CD4-positive, alpha-beta memory T cell (primary cell): ENCODE measurements at regions not wholly inside any gene's neighbourhood (a gene's known extent, or its start where the extent isn't known, plus 50 kb on each side); places are given as distances from the start of the nearest gene placed in this dataset.

Experiments used
- CTCF ChIA-PET: fragments of 350-600 bp; sonication (Branson Sonifier 250); formaldehyde crosslinking; loops from one replicate; lab custom pipeline; 2021; ENCODE audit warnings: inconsistent platforms; ENCODE audit not compliant: partially characterized antibody; lab: Charles Lee
- POLR2A ChIA-PET: fragments of 350-600 bp; sonication (Branson Sonifier 250); formaldehyde crosslinking; loops from one replicate; lab custom pipeline; 2021; ENCODE audit not compliant: partially characterized antibody; lab: Charles Lee
- DNase-seq, 5 donors: peaks; one replicate each; pipeline versions ENCODE4 v3.0.0 to v3.0.0-alpha.2; 2020 to 2022; ENCODE audit warnings: mixed read lengths in 1 of 5
- H3K27ac ChIP-seq: one replicate; pipeline ENCODE4 v1.7.0; 2013; ENCODE audit warnings: low read depth, low read length
- H3K27me3 ChIP-seq: 2 replicates; pipeline ENCODE4 v1.7.0; 2013; ENCODE audit warnings: mild to moderate bottlenecking, low read length, moderate library complexity; ENCODE audit not compliant: insufficient read depth
- H3K36me3 ChIP-seq: 2 replicates; pipeline ENCODE4 v1.7.0; 2013; ENCODE audit warnings: mild to moderate bottlenecking, low read length, moderate library complexity; ENCODE audit not compliant: insufficient read depth
- H3K4me1 ChIP-seq: 2 replicates; pipeline ENCODE4 v1.7.0; 2013; ENCODE audit warnings: mild to moderate bottlenecking, low read length, moderate library complexity; ENCODE audit not compliant: insufficient read depth
- H3K4me3 ChIP-seq, 2 donors: one replicate each; pipeline ENCODE4 v1.7.0; 2013; ENCODE audit warnings: low read length in 2 of 2, mild to moderate bottlenecking in 1 of 2
- H3K9me3 ChIP-seq, 2 donors: one replicate each; pipeline ENCODE4 v1.7.0; 2013; ENCODE audit warnings: low read length in 2 of 2, control low read depth in 1 of 2; ENCODE audit not compliant: control insufficient read depth in 1 of 2
- H3K27ac Mint-ChIP-seq, 7 donors: one replicate each; pipeline ENCODE4 v1.8.0; 2020 to 2021; ENCODE audit warnings: mixed read lengths in 7 of 7, mild to moderate bottlenecking in 6 of 7, inconsistent platforms in 3 of 7, moderate library complexity in 3 of 7
- H3K27me3 Mint-ChIP-seq, 2 donors: one replicate each; pipeline ENCODE4 v1.8.0; 2020 to 2021; ENCODE audit warnings: mixed read lengths in 2 of 2
- H3K36me3 Mint-ChIP-seq, 2 donors: one replicate each; pipeline ENCODE4 v1.8.0; 2020 to 2021; ENCODE audit warnings: mixed read lengths in 2 of 2, inconsistent platforms in 1 of 2, mild to moderate bottlenecking in 1 of 2
- H3K4me1 Mint-ChIP-seq, 4 donors: one replicate each; pipeline ENCODE4 v1.8.0; 2020 to 2021; ENCODE audit warnings: mixed read lengths in 4 of 4, mild to moderate bottlenecking in 1 of 4
- H3K4me3 Mint-ChIP-seq, 8 donors: one replicate each; pipeline ENCODE4 v1.8.0; 2020 to 2021; ENCODE audit warnings: mixed read lengths in 8 of 8, mild to moderate bottlenecking in 7 of 8, moderate library complexity in 6 of 8, inconsistent platforms in 3 of 8
- H3K9me3 Mint-ChIP-seq, 8 donors: one replicate each; pipeline ENCODE4 v1.8.0; 2020 to 2021; ENCODE audit warnings: mixed read lengths in 8 of 8, mild to moderate bottlenecking in 5 of 8, inconsistent platforms in 3 of 8, moderate library complexity in 1 of 8
- intact Hi-C: fragments of 100-400 bp; cut with micrococcal nuclease; formaldehyde crosslinking; loops from one replicate; pipeline ENCODE4 v1.15.1; 2023

- H3K4me3 ChIP-seq: no peak overlapping the region
Measured at GRCh38 chr13:90105276-90105675, 1242.2 kb upstream of the MIR17HG start.

DNA sequence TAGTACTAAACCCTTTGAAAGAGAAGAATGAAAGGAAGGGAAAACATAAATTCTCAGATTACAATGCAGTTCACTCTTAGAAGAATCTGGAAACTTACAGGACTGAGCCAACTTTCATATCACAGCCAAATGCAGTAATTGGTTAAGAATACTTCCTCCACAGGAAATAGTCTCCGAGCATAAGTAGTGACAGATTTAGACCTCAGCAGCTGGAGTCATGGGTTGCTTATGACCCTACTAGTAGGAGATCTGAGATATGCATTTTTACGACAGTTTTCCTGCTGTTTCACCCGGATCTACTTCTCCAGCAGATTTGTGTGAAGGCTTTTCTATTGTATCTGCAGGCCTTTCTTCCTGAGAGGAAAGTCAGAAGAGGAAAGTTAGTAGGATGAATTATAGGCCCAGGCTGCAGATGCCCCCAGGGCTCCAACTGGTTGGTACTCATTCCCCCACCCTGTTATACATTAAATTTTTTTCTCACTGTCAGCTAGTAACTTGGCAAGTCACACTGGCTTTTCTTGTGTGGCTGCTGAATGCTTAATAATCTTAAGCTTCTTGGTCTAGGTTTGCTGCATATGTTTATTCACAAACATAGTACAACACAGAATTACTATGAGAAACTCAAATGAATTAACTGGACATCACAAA lies 1241.5 kb upstream of the MIR17HG start:
- H3K4me1 ChIP-seq: no peaks in the 10 kb centered on the region
- CTCF ChIA-PET: no interaction called here
- no peaks in the 10 kb centered on the region for H3K27me3 ChIP-seq
- no peaks in the 10 kb centered on the region for H3K36me3 ChIP-seq
- POLR2A ChIA-PET: no interaction called here
- peaks cover 3 to 32% (median 19%) of the 10 kb centered on the region in 8 donors for H3K9me3 Mint-ChIP-seq
- H3K27ac ChIP-seq: no peak overlapping the region
- DNase-seq: no peak
- H3K4me1 Mint-ChIP-seq: no peaks in the 10 kb centered on the region
- H3K27ac Mint-ChIP-seq: no peak overlapping the region
- H3K36me3 Mint-ChIP-seq: no peaks in the 10 kb centered on the region
- H3K27me3 Mint-ChIP-seq: no peaks in the 10 kb centered on the region
- no peak overlapping the region for H3K4me3 Mint-ChIP-seq
- H3K4me3 ChIP-seq: no peak overlapping the region
- no peaks in the 10 kb centered on the region for H3K9me3 ChIP-seq
- intact Hi-C loops: no loop called here

More at GRCh38 chr13:90105276-90105675, 1242.2 kb upstream of the MIR17HG start:
- POLR2A ChIA-PET: no interaction called here
- no peak overlapping the region for H3K27ac Mint-ChIP-seq
- H3K9me3 ChIP-seq: no peaks in the 10 kb centered on the region
- H3K4me3 Mint-ChIP-seq: no peak overlapping the region
- no peaks in the 10 kb centered on the region for H3K4me1 ChIP-seq
- H3K27me3 ChIP-seq: no peaks in the 10 kb centered on the region
- intact Hi-C loops: no loop called here
- no peaks in the 10 kb centered on the region for H3K27me3 Mint-ChIP-seq
- H3K9me3 Mint-ChIP-seq: peaks cover 3 to 30% (median 19%) of the 10 kb centered on the region in 8 donors
- CTCF ChIA-PET: no interaction called here
- H3K4me1 Mint-ChIP-seq: no peaks in the 10 kb centered on the region
- no peak for DNase-seq
- H3K36me3 ChIP-seq: no peaks in the 10 kb centered on the region
- H3K27ac ChIP-seq: no peak overlapping the region
- H3K36me3 Mint-ChIP-seq: no peaks in the 10 kb centered on the region

DNA sequence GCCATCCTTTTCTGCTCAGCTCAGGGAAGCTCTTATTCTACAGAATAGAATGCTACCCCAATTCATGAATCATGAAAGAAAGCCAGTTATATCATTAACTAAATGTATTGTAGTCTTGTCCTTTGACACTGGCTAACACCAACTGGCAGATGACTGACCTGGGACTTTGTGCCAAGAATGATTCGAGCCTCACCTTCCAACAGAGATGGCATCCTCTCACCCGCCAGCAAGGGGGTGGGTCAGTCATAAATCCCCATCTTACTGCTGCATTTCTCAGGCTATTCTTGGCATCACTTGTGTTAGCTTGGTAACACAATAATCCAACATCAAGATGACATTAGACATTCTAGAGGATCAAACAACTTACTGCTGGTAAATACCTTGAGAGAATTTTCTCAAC lies 1239.8 kb upstream of the MIR17HG start:
- CTCF ChIA-PET: no interaction called here
- no peak overlapping the region for H3K27ac ChIP-seq
- no peaks in the 10 kb centered on the region for H3K9me3 ChIP-seq
- Mint-ChIP-seq H3K4me1 (no peaks in the 10 kb centered on the region), H3K27ac (no peak overlapping the region), H3K36me3 (no peaks in the 10 kb centered on the region), H3K27me3 (no peaks in the 10 kb centered on the region), H3K9me3 (peaks cover 3 to 28% (median 18%) of the 10 kb centered on the region in 8 donors), H3K4me3 (no peak overlapping the region)
- intact Hi-C loops: no loop called here
- no peak overlapping the region for H3K4me3 ChIP-seq
- DNase-seq: no peak
- no peaks in the 10 kb centered on the region for H3K36me3 ChIP-seq
- H3K4me1 ChIP-seq: no peaks in the 10 kb centered on the region
- POLR2A ChIA-PET: no interaction called here
- no peaks in the 10 kb centered on the region for H3K27me3 ChIP-seq

DNA sequence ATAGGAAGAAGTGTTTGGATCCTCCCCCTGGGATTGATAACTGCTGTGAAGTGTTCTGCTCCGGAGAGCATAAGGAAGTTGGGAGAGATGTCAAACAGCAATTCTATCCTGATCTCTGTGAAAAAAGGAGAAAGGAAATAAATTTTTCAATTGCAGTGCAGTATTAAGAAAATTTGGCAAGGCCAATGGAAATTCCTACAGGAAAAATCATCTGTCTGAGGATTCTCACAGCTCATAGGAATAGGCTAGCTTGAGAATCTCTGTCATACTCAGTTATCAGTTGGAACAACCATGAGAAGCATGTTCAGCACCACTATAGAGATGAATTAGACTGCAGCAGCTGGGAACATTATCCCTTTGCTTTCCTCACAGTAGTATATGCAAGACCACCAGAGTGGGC lies 1238.9 kb upstream of the MIR17HG start:
- no peak overlapping the region for H3K4me3 ChIP-seq
- CTCF ChIA-PET: no interaction called here

GRCh38 chr13:90116121-90116520 lies 1231.4 kb upstream of the MIR17HG start:
- ChIA-PET CTCF (no interaction called here), POLR2A (no interaction called here)
- intact Hi-C loops: no loop called here
- Mint-ChIP-seq H3K36me3 (no peaks in the 10 kb centered on the region), H3K27ac (no peak overlapping the region), H3K4me3 (no peak overlapping the region), H3K27me3 (no peaks in the 10 kb centered on the region), H3K9me3 (peaks cover 4 to 26% (median 9%) of the 10 kb centered on the region in 8 donors), H3K4me1 (no peaks in the 10 kb centered on the region)
- H3K27ac ChIP-seq: no peak overlapping the region
- H3K4me1 ChIP-seq: no peaks in the 10 kb centered on the region
- no peaks in the 10 kb centered on the region for H3K27me3 ChIP-seq
- DNase-seq: no peak
- H3K36me3 ChIP-seq: no peaks in the 10 kb centered on the region
- H3K4me3 ChIP-seq: no peak overlapping the region
- H3K9me3 ChIP-seq: no peaks in the 10 kb centered on the region

More for the DNA sequence above, 1238.9 kb upstream of the MIR17HG start:
- Histone ChIP-seq H3K27me3 (no peaks in the 10 kb centered on the region), H3K9me3 (no peaks in the 10 kb centered on the region), H3K4me1 (no peaks in the 10 kb centered on the region), H3K27ac (no peak overlapping the region), H3K36me3 (no peaks in the 10 kb centered on the region)
- Mint-ChIP-seq H3K9me3 (peaks cover 6 to 31% (median 16%) of the 10 kb centered on the region in 8 donors), H3K27ac (no peak overlapping the region), H3K4me1 (no peaks in the 10 kb centered on the region), H3K36me3 (no peaks in the 10 kb centered on the region), H3K4me3 (no peak overlapping the region), H3K27me3 (no peaks in the 10 kb centered on the region)
- POLR2A ChIA-PET: no interaction called here
- DNase-seq: no peak
- intact Hi-C loops: no loop called here

DNA sequence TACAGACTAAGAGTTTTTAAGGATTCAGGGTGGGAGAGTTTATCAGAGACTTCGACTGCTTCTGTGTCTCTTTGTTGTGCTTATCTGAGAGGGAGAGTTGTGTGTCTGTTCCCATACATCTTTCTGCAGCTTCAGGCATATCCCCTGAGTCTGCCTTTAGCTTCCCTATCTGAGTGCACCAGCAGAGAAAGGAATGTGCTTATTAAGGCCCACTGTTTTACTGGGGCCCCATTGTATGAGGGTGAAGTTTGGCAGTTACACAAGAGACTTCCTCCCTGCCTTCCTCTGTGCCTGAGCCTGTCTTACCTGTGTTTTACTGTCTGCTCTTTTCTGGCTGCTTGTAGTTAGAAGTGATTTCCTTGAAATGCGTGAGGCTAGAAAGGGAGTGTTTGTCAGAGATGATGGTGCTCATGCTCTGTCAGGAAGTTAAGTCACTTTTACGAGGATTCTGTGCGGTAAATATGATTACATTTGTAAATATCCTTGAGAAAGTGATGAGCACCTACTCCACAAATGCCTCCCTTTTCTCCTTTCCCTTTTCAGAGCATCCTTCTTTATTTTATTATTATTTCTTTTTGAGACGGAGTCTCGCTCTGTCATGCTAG lies 1228.9 kb upstream of the MIR17HG start:
- Mint-ChIP-seq H3K9me3 (peaks cover under 1 to 19% (median 8%) of the 10 kb centered on the region in 8 donors), H3K36me3 (no peaks in the 10 kb centered on the region), H3K27ac (peak overlapping the region in 1 of 7 donors; percentile 59), H3K27me3 (no peaks in the 10 kb centered on the region), H3K4me3 (no peak overlapping the region), H3K4me1 (no peaks in the 10 kb centered on the region)
- H3K9me3 ChIP-seq: no peaks in the 10 kb centered on the region
- ChIA-PET CTCF (no interaction called here), POLR2A (no interaction called here)
- no peak for DNase-seq
- H3K36me3 ChIP-seq: no peaks in the 10 kb centered on the region
- H3K27me3 ChIP-seq: no peaks in the 10 kb centered on the region
- intact Hi-C loops: no loop called here
- H3K27ac ChIP-seq: no peak overlapping the region
- H3K4me3 ChIP-seq: no peak overlapping the region
- H3K4me1 ChIP-seq: no peaks in the 10 kb centered on the region

- H3K36me3 ChIP-seq: no peaks in the 10 kb centered on the region
- intact Hi-C loops: no loop called here
- no peaks in the 10 kb centered on the region for H3K27me3 ChIP-seq
- no peak overlapping the region for H3K4me3 ChIP-seq
- no peaks in the 10 kb centered on the region for H3K36me3 Mint-ChIP-seq
- POLR2A ChIA-PET: no interaction called here
- no peak for DNase-seq
- H3K4me3 Mint-ChIP-seq: no peak overlapping the region
- H3K4me1 ChIP-seq: no peaks in the 10 kb centered on the region
- no peak overlapping the region for H3K27ac Mint-ChIP-seq
- H3K27me3 Mint-ChIP-seq: no peaks in the 10 kb centered on the region
- CTCF ChIA-PET: no interaction called here
- H3K4me1 Mint-ChIP-seq: no peaks in the 10 kb centered on the region
- H3K27ac ChIP-seq: no peak overlapping the region
- H3K9me3 Mint-ChIP-seq: peaks cover 0 to 17% (median 9%) of the 10 kb centered on the region in 8 donors
- no peaks in the 10 kb centered on the region for H3K9me3 ChIP-seq
Measured at GRCh38 chr13:90120026-90120425, 1227.5 kb upstream of the MIR17HG start.
